ENCODE measurements at regions not wholly inside any gene's neighbourhood (a gene's known extent, or its start where the extent isn't known, plus 50 kb on each side); places are given as distances from the start of the nearest gene placed in this dataset.

DNA sequence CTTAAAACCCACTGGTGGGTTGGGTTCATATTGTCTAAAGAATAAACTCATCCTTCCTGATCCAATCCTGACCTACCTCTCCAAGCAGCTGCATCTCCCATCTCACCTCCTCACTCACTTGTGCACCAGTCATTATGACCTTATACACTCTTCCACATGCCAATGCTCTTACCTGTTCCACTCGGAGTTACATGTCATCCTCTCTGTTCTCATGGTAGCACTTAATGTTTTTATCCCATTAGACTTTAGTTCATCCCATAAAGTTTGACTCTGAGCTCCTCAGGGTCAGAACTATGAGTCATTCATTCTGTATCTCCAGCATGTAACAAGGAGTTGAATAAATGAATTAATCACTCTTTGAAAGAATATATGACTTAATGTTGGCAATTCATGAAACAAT lies 330.2 kb downstream of the KLF12 start:
- DNase-seq (ENCODE audit: low read depth) = no peak

GRCh38 chr13:73800011-73800410 lies 334.2 kb downstream of the KLF12 start:
- no peak for DNase-seq (ENCODE audit: low read depth)

GRCh38 chr13:73794755-73795154 lies 339.4 kb downstream of the KLF12 start:
- no peak for DNase-seq (ENCODE audit: low read depth)

DNA sequence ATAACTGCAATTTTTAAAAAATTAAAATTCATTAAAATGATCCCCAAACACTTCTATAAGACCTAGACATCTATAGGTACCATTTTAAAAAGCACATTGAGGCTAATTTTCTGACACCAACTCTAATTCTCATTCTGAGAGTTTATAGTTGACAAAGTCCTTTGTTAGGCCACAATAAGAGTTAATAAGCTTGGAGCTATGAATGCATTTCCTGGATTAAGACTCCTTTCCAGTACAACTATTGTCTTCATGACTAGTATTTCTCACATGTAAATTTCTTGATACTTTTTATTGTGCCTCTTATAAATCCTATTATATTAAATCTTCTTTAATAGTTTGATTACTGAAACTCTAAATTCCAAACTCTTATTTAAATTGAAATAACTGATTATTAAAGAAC lies 340.8 kb downstream of the KLF12 start:
- no peak for DNase-seq (ENCODE audit: low read depth)

DNA sequence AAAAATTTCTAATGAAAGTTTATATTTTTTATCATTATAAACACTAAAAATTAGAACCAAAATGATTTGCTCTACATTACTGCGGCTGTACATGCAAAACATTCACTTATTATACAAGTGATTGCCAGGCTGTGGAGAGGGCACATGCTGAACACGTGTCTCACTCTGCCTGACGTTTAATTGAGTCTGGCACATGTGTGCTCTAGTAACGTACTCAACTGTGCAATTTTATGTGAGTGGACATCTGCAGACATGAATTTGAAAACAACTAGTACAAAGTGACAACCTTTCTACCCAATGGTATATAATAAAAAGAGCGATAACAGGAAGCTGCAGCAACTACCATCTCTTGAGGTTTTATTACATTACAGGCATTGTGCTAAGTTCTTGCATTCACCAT lies 341.4 kb downstream of the KLF12 start:
- DNase-seq (ENCODE audit: low read depth) = no peak

GRCh38 chr13:73782450-73783449 lies 351.5 kb downstream of the KLF12 start:
- no peak for DNase-seq (ENCODE audit: low read depth)

GRCh38 chr13:73781384-73781783 lies 352.8 kb downstream of the KLF12 start:
- no peak for DNase-seq (ENCODE audit: low read depth)

GRCh38 chr13:73779881-73780280 lies 354.3 kb downstream of the KLF12 start:
- no peak for DNase-seq (ENCODE audit: low read depth)

DNA sequence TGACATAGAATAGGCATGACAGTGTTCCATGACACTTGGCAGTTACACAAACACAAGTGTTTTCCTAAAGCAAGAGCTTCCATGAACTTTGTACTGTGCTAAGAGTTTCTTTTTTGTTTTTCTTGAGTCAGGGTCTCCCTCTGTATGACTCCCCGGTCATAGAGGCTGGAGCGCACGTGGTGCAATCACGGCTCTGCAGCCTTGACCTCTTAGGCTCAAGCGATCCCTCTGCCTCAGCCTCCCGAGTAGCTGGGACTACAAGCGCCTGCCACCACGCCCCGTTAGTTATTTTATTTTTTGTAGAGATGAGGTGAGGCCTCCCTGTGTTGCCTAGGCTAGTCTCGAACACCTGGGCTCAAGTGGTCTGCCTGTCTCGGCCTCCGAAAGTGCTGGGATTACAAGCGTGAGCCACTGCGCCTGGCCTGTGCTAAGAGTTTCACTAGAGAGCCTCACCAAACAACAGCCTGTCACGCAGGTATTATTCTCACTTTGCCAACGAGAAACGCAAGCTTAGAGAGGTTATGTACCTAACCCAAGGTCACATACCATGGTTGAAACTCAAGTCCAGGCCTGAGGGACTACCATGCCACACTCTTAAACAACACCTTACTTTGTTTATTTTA lies 355.9 kb downstream of the KLF12 start:
- no peak for DNase-seq (ENCODE audit: low read depth)

DNA sequence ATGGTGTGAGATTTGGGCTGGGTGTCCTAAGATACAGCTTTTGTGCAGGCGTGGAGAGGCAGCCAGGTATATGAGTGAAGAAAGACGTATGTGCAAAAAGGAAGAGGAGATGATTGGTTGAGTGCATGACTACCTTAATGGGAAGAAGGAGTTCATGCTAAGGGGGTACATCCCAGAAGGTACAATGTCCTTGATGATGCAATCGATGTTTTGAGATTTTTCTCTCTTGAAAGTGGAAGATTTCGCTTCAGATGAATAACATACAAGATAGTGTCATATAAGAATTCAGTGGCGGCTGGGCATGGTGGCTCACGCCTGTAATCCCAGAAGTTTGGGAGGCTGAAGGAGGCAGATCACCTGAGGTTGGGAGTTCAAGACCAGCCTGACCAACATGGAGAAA lies 357.1 kb downstream of the KLF12 start:
- DNase-seq (ENCODE audit: low read depth) = no peak

DNA sequence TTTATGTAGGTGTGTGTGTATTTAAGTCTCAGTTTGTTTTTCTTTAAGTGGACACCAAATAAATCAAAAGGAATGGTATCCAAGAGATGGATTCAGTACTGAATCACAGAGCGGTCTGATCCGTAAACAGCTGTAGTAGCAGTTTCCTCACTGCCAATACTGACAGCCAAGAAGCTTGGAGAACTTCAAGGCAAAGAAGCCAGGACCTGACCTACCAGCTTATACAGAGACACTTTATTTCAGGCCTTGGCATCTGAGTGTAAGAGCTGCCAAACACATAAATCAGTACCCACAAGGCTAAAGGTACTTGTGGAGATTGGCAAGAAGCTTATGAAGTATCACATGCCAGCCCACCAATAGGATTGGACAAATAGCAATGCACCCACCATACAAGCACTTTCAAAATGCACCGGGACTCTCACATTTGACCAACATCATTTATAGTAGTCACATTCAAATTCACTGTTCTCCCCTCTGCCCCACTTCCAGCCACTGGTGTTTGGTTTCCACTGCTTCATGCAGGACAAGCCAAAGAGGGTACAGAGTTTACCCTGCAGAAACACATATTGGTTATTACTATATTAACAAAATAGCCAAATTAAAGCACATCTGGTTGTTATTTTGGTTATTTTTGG lies 357.9 kb downstream of the KLF12 start:
- no peak for DNase-seq (ENCODE audit: low read depth)

DNA sequence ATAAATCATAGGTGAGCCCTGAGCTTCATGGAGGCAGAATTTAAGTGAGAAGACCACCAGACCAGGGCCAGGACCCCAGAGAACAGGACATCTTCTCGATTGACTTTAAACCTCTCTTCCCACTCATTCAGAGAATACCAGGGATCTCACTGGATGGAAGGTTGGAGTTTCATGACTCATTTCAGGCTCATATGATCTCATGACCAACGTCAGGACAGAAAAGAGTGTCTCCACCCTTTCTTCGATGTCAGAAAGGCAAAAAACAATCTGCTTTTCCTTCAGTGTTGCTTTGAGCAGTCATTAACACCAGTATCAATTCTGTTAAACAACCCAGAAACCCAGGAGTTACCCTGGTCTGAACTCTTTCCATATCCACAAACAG lies 361.0 kb downstream of the KLF12 start:
- DNase-seq (ENCODE audit: low read depth) = no peak

GRCh38 chr13:73772449-73773167 lies 361.6 kb downstream of the KLF12 start:
- DNase-seq (ENCODE audit: low read depth) = no peak

GRCh38 chr13:73767747-73768315 lies 366.4 kb downstream of the KLF12 start:
- DNase-seq (ENCODE audit: low read depth) = no peak

- DNase-seq (ENCODE audit: low read depth) = no peak
Observed at GRCh38 chr13:73767191-73767741, 366.9 kb downstream of the KLF12 start.

GRCh38 chr13:73765651-73766384 lies 368.4 kb downstream of the KLF12 start:
- peak; percentile 70 for DNase-seq (ENCODE audit: low read depth)

GRCh38 chr13:73759434-73759833 lies 374.8 kb downstream of the KLF12 start:
- no peak for DNase-seq (ENCODE audit: low read depth)

DNA sequence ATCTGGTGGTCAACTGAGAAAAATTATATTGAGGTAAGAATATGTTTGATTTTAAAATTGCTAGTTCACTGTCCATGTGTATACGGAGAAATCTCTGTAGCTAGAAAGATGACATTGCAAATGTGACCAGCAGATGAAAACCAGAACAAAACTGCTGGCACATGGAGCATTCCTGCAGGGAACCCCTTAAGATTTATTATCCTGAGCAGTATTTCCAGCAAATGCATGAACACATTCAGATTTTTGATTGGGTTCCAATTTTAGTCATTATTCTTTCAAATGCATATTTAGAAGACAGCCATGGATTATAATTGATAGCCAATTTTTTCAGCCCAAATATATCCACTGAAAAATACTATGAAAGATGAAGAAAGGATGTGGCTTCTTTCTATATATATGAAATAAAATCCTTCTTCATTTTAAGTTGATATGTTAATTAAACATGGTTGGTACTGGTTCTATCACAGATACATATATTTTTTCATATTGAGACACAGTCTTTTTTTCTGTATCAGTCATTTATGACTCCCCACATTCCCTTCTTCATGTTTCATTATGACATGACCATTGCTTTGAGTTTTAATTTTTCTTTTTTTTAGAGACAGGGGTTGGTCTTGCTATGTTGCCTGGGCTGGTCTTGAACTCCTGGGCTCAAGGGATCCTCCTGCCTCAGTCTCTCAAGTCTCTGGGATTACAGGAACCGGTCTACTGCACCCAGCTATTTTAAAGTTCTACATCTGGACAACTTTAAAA lies 376.5 kb downstream of the KLF12 start:
- no peak for DNase-seq (ENCODE audit: low read depth)

- peak; percentile 20 for DNase-seq (ENCODE audit: low read depth)
Observed at GRCh38 chr13:73754727-73755292, 379.4 kb downstream of the KLF12 start.

GRCh38 chr13:73754241-73754640 lies 380.0 kb downstream of the KLF12 start:
- DNase-seq (ENCODE audit: low read depth) = no peak

Measured in CMK (cell line).